ENCODE measurements at regions not wholly inside any gene's neighbourhood (a gene's known extent, or its start where the extent isn't known, plus 50 kb on each side); places are given as distances from the start of the nearest gene placed in this dataset.

GRCh38 chr7:82559193-82559805 lies 115.7 kb upstream of the CACNA2D1 start:
- peak overlapping the region; percentile 59 for H3K4me3 ChIP-seq (ENCODE audit: low read length)
- H3K27ac ChIP-seq (ENCODE audit: low read length) = peak overlapping the region; percentile 77; the same call in 1 of the 2 replicates
- no peaks in the 10 kb centered on the region for H4K20me1 ChIP-seq (ENCODE audit: insufficient read depth, low read length)
- H3K4me2 ChIP-seq (ENCODE audit: low read depth, low read length) = peak overlapping the region; percentile 47
- TF ChIP-seq EZH2 (optimal IDR thresholded peaks at IDR 0.05; ENCODE audit: low read depth, low read length) (no peak), EZH2phosphoT487 (IDR thresholded peaks at IDR 0.05; ENCODE audit: low read length) (no peak), CTCF (IDR thresholded peaks at IDR 0.05; ENCODE audit: low read length) (no peak)
- H3K4me1 ChIP-seq (ENCODE audit: low read length) = 0 out of 2 replicates have a peak, but pooled peaks cover 8% of the 10 kb centered on the region
- no peaks in the 10 kb centered on the region for H3K36me3 ChIP-seq (replicated peaks; ENCODE audit: insufficient read depth, low read length)
- H3K9me3 ChIP-seq (replicated peaks; ENCODE audit: insufficient read depth, low read length) = no peaks in the 10 kb centered on the region
- no peaks in the 10 kb centered on the region for H3K9me2 ChIP-seq (replicated peaks; ENCODE audit: insufficient read depth, low read length)
- peak; percentile 89 for DNase-seq
- H3F3A ChIP-seq (ENCODE audit: insufficient read depth, low read length) = no peaks in the 10 kb centered on the region
- H3K79me2 ChIP-seq (ENCODE audit: low read length) = no peaks in the 10 kb centered on the region
- no peaks in the 10 kb centered on the region for H3K27me3 ChIP-seq (replicated peaks; ENCODE audit: insufficient read depth, low read length)
- H2AFZ ChIP-seq (ENCODE audit: low read length) = peak overlapping the region; percentile 63
- peak overlapping the region; percentile 62 for H3K9ac ChIP-seq (ENCODE audit: low read length)

GRCh38 chr7:82549616-82550285 lies 106.2 kb upstream of the CACNA2D1 start:
- no peaks in the 10 kb centered on the region for H3K36me3 ChIP-seq (replicated peaks; ENCODE audit: insufficient read depth, low read length)
- no peaks in the 10 kb centered on the region for H3K4me1 ChIP-seq (ENCODE audit: low read length)
- H3K27me3 ChIP-seq (replicated peaks; ENCODE audit: insufficient read depth, low read length) = no peaks in the 10 kb centered on the region
- no peak overlapping the region for H3K27ac ChIP-seq (ENCODE audit: low read length)
- TF ChIP-seq EZH2 (optimal IDR thresholded peaks at IDR 0.05; ENCODE audit: low read depth, low read length) (no peak), CTCF (IDR thresholded peaks at IDR 0.05; ENCODE audit: low read length) (no peak), EZH2phosphoT487 (IDR thresholded peaks at IDR 0.05; ENCODE audit: low read length) (no peak)
- no peaks in the 10 kb centered on the region for H3K9me2 ChIP-seq (replicated peaks; ENCODE audit: insufficient read depth, low read length)
- no peak overlapping the region for H3K4me3 ChIP-seq (ENCODE audit: low read length)
- H3K9ac ChIP-seq (ENCODE audit: low read length) = no peak overlapping the region
- H4K20me1 ChIP-seq (ENCODE audit: insufficient read depth, low read length) = no peaks in the 10 kb centered on the region
- DNase-seq = no peak
- no peak overlapping the region for H3K4me2 ChIP-seq (ENCODE audit: low read depth, low read length)
- H3K79me2 ChIP-seq (ENCODE audit: low read length) = no peaks in the 10 kb centered on the region
- H2AFZ ChIP-seq (ENCODE audit: low read length) = no peak overlapping the region
- no peaks in the 10 kb centered on the region for H3F3A ChIP-seq (ENCODE audit: insufficient read depth, low read length)
- no peaks in the 10 kb centered on the region for H3K9me3 ChIP-seq (replicated peaks; ENCODE audit: insufficient read depth, low read length)

GRCh38 chr7:82548141-82548688 lies 104.6 kb upstream of the CACNA2D1 start:
- no peak overlapping the region for H3K27ac ChIP-seq (ENCODE audit: low read length)
- H3K4me3 ChIP-seq (ENCODE audit: low read length) = no peak overlapping the region
- no peaks in the 10 kb centered on the region for H3K36me3 ChIP-seq (replicated peaks; ENCODE audit: insufficient read depth, low read length)
- TF ChIP-seq EZH2 (optimal IDR thresholded peaks at IDR 0.05; ENCODE audit: low read depth, low read length) (no peak), CTCF (IDR thresholded peaks at IDR 0.05; ENCODE audit: low read length) (no peak), EZH2phosphoT487 (IDR thresholded peaks at IDR 0.05; ENCODE audit: low read length) (no peak)
- H4K20me1 ChIP-seq (ENCODE audit: insufficient read depth, low read length) = no peaks in the 10 kb centered on the region
- no peaks in the 10 kb centered on the region for H3K4me1 ChIP-seq (ENCODE audit: low read length)
- H3K4me2 ChIP-seq (ENCODE audit: low read depth, low read length) = no peak overlapping the region
- H2AFZ ChIP-seq (ENCODE audit: low read length) = no peak overlapping the region
- no peaks in the 10 kb centered on the region for H3K9me2 ChIP-seq (replicated peaks; ENCODE audit: insufficient read depth, low read length)
- no peaks in the 10 kb centered on the region for H3K9me3 ChIP-seq (replicated peaks; ENCODE audit: insufficient read depth, low read length)
- no peaks in the 10 kb centered on the region for H3K79me2 ChIP-seq (ENCODE audit: low read length)
- no peaks in the 10 kb centered on the region for H3F3A ChIP-seq (ENCODE audit: insufficient read depth, low read length)
- H3K27me3 ChIP-seq (replicated peaks; ENCODE audit: insufficient read depth, low read length) = no peaks in the 10 kb centered on the region
- no peak for DNase-seq
- no peak overlapping the region for H3K9ac ChIP-seq (ENCODE audit: low read length)

All from MM.1S (cell line).